DMS 273 (cell line): ENCODE measurements at regions not wholly inside any gene's neighbourhood (a gene's known extent, or its start where the extent isn't known, plus 50 kb on each side); places are given as distances from the start of the nearest gene placed in this dataset.

Experiments used
- DNase-seq: peaks from one replicate; lab custom pipeline; 2025; ENCODE audit not compliant: unreplicated experiment; lab: John Stamatoyannopoulos, UW

DNA sequence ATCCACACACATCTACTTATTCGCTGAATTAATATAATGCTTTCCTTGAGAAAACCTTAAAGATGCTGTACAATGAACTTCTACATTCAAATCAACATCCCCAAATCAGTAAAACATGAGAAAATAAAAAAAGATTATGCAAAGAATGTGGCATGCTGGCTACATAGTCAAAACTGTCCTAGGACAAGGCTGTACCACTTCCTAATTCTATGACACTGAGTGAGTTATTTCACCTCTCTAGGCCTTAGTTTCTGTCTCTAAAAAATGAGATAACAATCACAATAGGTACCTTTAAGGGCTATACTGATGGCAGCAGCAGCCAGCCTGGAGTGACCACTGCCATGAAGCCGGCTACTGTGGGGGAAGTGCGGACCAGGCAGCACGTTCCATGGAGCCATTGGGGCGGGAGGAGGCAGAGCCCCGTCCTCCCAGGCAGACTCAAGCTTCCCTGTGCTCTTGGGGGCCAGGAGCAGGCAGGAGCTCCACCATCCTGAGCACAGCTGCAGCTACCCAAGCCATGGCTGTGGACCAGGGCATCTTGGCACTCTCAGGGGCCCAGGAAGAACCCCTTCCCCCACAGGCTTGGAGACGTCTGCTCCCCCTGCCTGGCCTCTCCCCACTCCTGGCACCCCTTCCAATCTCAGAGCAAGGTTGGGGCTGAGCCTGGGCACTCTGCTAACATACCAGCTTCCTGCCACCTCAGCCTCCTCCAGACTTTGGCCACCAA lies 110.2 kb downstream of the ELAPOR2 start:
- DNase-seq = no peak

DNA sequence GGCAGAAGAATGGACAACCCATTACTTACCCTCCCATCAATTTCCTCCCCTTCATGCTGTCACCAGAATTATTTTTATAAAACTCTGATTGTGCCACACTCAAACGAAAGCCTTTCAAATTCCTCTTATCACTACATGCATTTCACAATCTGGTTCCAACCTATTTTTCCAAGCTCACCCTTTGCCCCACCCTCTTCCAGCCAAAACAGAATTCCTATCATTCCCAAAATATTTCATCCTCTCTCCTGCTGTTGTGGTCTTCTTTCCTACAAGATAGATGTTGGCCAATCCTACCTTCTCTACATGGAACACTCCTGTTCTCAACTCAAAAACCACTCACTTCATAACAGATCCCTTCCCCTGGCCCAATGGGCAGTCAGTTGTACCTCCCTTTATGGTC lies 111.5 kb downstream of the ELAPOR2 start:
- no peak for DNase-seq

DNA sequence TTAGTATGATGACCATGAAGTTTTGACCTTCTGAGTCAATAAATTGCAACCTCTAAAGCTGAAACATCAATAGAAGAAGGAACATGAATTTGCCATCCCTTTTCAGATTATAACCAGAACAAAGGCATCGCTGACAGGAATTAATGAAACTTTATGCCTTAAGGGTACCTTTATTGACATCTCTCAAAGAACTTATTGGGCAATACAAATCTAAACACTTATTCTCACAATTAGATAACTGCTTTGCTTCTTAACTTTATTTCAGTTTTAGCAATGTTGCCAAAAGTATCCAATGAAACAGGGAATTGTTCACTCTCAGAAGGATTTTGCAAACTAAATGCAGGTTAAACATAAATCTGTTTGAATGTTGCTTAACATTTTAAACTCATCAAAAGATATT lies 116.0 kb downstream of the ELAPOR2 start:
- DNase-seq = no peak

DNA sequence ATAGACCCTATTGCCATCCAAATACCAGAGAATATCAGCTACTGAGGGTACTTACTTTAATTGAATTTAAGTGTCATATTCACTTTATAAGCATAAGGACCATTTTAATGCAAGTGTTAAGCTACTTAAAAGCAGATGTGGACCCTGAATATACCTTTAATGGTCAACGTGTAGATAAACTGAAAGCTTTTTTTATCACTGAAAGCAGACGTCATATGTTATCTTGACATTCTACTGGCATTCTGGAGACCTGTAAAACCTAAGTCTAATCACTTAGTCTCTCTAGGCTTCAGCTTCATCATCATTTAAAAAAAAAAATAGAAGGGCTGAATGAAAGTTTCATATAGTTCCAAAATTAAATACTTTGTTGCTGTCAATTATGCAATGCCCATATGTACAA lies 116.5 kb downstream of the ELAPOR2 start:
- no peak for DNase-seq

DNA sequence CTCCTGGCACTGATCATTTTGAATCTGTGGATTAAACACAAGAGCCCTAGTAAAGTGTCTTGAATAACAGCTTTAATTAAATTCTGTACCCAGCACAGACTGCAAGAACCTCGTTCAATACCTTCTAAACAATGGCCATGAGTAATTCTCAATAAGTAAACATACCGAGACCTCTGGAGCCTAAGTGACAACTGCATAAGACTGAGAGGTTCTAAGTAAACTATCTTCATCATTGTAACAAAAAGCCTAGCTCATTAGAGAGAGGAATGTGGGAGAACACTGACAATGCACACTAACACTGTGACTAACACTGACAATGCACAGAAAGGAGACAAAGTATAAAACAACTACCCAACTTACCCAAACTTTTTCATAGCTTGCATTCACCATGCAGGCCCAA lies 117.4 kb downstream of the ELAPOR2 start:
- DNase-seq = no peak

DNA sequence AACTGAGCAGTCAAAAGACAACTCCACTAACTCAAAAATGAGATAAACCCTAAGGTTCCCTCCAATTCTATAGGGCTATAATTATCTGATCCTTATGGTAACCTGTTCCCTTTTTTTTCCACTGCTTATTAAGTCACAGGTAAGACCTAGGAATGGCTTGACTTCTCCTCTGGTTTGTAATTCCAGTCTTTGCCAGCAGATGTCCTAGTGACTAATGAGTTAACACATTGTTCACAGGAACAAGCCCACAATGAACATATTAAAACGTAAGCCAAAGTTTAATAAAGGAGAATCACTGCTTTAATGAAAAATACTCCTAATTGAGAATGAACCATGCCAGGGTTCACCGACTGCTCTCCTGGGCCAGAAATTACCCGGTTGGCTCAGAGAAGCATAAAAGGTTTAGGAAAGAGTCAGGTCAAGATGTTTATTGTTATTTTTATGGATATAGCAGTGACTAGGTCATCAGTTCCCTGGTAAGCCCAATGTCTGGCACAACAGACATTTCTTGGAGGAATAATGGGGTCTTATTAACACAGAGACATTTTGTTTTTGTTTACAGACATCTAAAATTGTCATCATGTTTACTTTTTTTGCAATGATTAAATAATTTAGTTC lies 120.1 kb downstream of the ELAPOR2 start:
- peak; percentile 92 for DNase-seq

DNA sequence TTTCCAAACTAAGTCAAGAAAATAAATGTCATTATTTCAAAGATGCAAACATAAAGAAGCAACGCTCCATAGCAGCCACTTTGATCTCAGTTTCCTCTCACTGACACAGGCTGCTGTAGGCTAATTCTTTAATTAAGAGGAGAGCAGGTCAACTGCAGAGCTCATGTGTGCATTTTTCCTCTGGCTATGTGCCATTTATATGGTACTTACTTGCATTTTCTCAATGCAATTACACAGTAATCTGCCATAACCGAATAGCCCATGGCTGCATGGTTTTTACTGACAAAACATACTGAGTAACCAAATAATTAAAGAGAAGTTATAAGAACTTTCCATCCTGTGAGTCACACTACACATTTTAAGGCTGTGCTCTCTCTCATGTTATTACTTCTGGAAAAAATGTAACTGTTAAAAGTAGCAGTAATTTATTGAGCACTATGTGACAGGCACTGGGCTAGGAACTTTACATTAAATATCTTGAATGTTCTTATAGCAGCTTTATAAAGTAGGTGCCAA lies 122.0 kb downstream of the ELAPOR2 start:
- no peak for DNase-seq

DNA sequence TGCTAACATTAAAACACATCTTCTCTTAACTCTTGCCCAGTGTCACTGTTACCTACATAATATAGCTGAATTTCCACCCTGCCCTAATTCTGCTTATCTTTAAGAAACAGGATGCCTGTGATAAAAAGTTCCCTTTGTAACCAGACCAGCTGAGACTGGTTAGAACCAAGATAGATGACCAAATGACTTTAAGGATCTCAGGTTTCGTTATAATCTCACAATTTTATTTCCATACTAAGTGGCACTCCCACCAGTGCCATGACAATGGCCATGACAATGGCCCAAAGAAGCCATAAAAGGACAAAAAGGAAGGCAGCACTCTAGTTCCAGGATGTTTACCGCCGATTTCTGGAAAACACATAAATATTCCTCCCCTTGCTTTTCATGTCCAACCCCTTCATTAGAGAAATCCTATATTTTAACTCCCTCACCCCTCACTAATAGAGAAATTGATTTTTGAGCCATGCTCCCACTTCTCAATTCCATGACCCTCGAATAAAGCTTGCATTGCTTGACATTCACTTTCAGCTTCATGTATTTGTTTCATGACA lies 126.1 kb downstream of the ELAPOR2 start:
- no peak for DNase-seq

DNA sequence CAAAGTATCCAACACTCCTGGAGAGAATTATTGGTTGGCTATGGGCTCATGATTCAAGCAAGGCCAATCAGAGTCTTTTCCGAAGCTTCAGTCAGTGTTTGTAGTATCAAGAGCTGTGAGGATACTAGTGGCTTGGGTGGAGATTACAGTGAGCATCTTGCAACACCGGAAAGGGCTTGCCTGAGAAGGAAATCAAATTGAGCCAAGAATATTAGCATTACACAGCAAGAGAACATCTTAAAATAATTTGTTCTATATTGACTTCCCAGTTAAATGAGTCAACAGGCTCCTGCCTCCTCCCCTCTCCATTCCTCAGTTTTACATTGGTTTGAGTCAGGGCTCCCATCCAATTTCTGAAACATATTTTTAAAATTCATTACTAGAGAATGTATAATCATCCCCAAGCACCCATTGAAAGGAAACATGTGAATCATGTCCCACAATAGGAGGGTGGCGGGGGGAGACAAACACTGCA lies 127.4 kb downstream of the ELAPOR2 start:
- no peak for DNase-seq

DNA sequence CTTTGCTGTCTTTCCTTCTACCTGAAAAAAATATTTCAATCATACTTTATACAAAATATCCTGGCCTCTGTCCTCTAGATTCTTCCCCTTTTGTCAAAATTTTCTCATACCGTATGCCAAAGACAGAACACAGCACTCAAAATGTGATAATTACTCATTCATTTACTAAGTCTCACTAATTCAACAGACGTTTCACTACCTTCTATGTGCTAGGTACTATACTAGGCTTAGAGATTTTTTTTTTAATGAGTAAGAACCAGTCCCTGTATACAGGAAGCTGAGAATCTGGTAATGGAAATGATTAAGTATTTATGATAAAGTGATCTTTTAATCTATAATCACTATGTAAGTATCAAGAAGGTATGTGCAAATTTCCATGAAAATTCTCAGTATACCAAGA lies 128.0 kb downstream of the ELAPOR2 start:
- no peak for DNase-seq

DNA sequence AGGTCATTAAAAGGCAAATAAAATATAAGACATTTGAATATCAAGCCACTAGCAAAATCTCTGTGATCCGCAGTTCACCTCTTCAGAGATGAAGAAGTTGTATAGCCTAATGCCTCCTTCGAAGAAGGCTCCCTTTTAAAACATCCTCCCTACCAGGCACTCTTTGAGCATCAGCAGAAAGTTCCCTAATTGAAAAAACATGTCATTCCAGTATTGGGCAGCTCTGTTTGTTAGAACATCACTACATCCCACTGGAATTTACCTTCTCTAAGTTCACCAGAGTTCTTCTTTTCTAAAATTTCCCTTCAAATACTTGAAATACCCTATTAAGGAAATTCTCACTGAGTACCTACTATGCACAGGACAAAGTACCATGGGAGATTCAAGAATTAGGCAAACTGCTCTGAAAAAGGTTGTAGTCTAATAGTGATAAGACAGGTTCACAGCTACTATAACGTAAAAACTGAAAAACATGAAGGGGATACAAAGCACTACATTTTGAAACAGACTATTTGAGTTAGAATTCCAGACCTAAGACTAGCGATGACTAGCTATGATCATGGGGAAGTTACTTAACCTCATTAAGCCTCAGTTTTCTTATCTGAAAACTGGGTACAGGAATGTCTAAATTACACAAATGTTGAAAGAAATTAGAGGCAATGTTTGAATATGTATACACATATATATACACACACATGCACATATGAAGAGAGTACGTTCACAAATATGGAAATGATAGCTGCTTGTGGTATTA lies 128.7 kb downstream of the ELAPOR2 start:
- no peak for DNase-seq

DNA sequence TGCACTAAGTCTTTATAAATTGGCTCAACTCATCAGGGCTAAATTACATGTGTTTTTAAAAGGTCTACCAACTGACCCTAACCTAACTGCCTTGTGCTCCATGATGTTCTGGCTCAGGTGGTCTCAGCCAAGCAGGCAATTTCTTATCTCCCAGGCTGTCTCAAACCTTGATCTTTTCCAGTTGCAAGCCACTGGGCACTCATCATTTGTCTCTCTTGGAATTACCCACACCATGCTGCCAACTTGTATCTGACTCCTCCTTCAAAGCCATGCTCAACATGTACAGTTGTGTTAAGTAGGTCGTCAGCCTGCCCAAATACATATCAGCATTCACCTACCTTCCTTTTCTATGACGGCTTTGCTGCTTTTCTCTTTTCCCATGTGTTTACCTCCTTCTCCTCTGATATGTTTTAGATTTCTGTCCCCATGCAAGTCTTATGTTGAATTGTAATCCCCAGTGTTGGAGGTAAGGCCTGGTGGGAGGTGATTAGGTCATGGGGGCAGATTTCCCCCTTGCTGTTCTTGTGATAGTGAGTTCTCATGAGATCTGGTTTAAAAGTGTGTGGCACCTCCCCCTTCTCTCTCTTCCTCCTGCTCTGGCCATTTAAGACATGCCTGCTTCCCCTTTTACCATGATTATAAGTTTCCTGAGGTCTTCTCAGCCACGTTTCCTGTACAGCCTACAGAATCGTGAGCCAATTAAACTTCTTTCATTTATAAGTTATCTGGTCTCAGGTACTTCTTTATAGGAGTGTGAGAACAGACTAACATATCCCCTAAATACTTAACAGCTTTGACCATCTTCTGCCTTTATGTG lies 130.0 kb downstream of the ELAPOR2 start:
- no peak for DNase-seq

DNA sequence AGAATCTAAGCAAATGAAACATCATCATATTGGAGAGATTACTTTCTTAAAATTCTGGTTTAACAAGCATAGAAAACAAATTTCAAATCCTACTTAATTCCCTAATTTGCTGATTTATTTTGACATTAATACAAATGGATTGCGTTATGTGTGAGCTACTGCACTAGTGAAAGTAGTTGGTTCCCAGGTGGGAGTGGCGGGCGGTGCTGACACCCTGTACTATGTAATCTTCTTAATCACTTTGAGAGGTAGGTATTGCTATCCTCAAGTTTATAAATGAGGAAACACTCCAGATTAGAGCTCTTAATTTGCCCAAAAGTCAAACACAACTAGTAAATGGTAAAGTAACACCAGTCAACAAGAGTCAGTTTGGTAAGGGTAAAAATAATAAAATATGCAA lies 131.1 kb downstream of the ELAPOR2 start:
- no peak for DNase-seq

DNA sequence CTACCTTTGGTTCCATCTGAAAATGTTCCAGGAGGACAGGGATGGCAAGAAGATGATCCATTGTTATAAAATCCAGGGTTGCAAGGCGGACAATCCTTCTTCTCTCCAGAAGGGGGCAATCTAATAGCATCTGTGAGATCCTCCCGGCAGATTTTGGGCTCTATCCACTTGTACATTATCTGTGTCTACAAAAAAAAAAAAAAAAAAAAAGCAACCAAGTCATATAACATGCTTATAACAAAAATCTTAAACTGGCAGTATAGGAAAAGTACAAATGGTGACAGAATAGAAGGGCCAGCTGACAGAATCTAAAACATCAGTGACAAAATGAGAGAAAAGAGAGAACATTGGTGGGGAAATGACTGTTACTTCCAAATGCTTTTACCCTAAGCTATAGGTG lies 132.7 kb downstream of the ELAPOR2 start:
- DNase-seq = peak; percentile 83

DNA sequence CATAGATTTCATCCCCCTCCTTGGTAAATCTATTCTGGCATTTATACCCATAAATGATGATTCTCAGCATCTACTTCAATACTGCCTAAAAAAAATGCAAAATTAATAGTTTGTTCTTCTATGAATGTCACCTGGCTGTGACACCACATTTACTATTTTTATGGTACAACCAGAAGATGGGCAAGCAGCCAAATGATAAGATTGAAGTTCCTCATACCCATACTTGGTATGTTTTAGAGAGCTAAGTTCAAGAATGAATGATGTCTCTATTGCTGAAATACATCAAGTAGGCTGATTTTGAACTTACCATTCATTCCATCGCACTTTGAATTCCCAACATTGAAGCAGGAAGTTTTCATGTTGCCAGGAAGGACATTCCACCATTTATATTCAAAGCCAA lies 134.2 kb downstream of the ELAPOR2 start:
- DNase-seq = no peak

DNA sequence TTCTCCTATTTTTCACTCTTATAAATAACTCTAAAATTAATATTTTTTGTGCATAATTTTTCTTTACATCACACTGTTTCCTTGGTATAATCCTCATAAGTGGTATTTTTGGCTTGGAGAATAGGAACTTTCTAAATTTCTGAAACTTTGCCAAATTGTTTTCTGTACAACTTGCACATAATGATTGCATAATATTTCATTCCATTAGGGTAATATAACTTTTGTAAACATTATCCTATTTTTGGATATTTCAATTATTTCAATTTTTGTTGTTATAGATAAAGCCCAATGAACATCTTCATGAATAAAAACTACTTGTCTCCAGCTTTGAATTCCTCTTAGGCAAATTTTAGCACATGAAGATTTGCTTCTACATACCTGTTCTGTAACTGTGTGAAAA lies 135.9 kb downstream of the ELAPOR2 start:
- DNase-seq = no peak

DNA sequence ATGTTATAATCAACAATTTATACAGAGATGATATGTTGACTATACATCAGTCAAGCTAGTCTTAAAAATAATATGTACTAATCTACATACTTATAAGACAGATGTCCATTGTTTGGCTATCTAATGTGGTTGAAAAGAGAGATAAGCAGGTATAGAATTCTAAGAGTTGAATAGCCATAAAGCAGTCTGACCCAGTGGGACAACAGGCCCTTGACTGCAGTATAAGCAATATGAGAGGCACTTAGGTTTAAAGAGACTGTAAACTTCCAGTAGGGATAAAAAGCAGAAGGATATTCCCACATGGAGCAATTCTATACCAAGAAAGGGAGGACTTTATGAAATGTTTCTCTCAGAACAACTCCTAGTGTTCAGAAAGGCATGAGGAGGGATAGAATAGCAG lies 139.3 kb downstream of the ELAPOR2 start:
- DNase-seq = no peak

DNA sequence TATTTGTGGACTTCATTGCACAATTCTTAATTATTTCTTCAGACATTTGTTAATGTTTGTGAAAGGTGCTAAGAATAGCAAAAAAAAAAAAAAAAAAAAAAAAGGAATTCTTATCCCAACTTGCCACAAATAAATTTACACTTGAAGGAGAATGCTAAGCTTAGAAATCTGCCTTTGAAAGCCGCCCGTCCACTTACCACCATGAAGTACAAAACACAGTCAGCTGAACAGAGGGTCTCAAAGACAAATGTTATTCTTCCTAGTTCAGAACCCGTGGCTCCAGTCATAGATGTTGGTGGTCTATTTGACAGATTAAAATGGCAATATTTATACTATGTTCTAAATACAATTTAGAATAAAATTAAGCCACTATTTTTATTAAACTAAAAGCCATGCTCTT lies 141.2 kb downstream of the ELAPOR2 start:
- no peak for DNase-seq

DNA sequence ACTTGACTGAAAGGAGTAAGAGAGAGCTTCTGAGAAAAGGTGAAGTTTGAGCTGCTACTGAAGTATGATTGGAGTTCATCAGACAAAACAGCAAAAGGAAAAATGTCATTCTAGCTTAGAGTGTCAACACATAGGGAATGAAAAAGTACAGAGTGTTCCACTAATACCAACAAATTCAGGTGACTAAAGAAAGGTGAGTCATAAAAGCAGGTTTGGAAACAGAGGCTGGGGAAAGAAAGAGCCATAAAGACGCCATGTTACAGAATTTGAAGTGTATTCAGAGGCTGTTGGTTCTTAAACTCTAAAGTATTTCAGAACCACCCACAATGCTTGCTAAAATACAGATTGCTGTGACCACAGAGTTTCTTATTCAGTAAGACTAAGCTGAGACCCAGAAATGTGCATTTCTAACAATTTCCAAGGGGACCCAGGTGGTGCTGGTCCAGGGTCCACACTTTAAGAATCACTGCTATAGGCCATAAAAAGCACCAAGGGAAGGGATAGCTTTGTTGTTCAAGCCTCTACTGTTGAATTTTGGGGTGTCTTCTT lies 143.1 kb downstream of the ELAPOR2 start:
- no peak for DNase-seq

DNA sequence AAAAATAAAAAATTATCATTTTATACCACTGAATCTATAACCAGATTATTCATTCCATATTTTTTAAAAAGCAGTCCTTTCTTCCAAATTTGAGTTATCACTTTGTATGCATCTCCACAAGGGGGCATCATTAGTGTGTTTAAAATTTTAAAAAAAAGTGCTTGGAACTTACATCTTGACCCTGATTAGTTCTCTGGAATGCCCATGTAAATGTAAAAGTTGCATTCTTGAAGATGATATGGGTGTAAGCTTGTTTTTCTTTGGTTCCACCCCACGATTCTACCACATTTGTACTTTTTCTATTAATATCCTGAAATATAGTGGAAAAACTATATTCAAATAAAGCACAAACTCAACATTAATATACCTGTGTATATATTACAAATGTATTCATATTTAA lies 144.9 kb downstream of the ELAPOR2 start:
- peak; percentile 62 for DNase-seq
